ENCODE measurements at regions not wholly inside any gene's neighbourhood (a gene's known extent, or its start where the extent isn't known, plus 50 kb on each side); places are given as distances from the start of the nearest gene placed in this dataset.

- in situ Hi-C loops (cut with HindIII; ENCODE audit: low sequenced_read_pairs): no loop called here
Observed at GRCh38 chr12:124726596-124727263, 136.9 kb downstream of the SCARB1 start.

DNA sequence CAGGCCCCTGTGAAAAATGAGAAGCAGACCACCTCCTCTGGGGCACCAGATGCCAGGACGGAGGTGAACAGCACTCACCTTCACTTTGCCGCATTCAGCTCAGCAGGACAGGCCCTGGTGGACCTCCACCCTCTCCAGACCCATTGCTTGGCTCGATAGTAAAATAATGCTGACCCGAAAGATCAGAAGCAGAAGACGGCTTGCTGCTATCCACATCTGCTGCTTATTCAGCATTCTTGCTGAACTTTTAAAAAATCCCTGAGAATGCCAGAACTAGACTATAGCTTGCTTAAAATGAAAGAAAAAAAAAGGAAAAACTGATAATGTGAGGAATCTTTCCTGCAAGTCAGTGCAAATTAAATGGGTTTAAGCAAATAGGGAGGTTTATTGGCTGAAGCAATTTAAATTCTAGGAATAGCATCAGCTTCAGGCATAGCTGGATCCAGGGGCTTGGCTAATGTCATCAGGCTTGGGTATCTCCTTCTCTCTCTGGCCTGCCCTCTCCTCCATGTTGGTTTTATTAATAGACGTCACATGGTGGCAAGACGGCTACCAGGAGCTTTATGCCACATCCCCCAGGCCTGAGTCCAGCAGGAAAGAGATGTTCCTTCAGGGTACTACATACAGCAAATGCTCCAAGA, 137.9 kb downstream of the SCARB1 start:
- in situ Hi-C loops (cut with HindIII; ENCODE audit: low sequenced_read_pairs): no loop called here

DNA sequence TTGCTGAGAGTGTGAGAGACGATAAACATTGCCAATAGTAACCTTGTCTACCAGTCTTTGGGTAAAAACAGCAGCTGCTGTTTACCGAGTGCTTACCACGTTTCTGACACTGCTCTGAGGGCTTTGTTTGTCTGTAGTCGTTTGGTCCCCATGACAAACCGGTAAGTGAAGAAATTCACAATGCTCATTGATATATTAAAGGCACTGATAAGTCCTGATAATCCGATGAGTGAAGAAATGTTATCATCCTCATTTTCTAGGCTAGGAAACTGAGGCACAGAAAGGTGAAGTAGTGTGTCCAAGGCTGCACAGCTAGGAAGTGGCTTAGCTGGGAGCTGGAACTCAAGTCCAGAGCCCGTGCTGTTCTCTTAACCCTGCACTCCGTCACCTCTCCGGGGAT, 138.6 kb downstream of the SCARB1 start:
- in situ Hi-C loops (cut with HindIII; ENCODE audit: low sequenced_read_pairs): no loop called here

DNA sequence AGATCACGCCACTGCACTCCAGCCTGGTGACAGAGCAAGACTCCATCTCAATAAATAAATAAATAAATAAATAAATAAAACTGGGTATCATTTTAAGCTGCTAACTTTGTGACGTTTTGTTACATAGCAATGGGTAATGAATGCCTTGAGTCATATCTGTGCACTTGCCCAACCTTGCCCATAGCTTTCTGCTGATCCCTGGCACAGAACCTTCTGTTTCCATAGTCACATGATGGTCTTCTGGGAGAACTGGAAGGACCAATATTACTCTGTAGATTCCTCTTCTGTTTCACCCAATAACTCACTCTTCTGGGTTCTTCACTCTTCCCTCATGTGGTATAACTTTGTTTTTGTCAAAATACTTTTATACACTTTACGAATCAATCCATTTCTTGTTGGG, 140.8 kb downstream of the SCARB1 start:
- in situ Hi-C loops (cut with HindIII; ENCODE audit: low sequenced_read_pairs): no loop called here

DNA sequence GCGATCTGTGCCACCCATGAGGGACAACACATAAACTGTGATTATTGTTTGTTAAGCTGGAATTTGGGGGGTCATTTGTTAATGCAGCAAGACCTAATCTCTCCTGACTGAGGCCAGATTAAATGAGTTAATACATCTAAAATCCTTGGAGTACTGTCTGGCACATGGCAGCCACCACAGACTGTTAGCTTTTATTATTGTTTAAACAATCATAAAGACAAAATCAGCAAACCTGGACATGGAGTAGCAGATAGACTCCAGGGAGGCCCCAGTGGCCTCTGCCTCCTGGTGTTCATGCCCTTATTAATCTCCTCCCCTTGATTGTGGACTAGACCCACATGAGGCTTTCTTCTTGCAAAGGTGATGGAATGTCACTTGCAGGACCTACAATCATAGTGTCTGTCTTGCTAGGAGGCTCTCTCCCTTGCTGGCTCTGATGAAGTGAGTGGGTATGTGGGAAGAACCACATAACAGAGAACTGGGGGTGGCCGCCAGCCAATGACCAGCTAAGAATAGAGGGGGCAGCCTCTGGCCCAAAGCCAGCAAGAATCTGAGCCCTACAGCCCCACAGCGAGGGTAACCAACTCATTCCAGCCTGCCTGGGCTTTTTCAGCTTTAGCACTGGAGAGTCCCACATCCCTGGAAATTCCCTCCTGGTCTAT, 142.0 kb downstream of the SCARB1 start:
- in situ Hi-C loops (cut with HindIII; ENCODE audit: low sequenced_read_pairs): no loop called here

- in situ Hi-C loops (cut with HindIII; ENCODE audit: low sequenced_read_pairs): no loop called here
Observed at GRCh38 chr12:124720681-124721500, 142.8 kb downstream of the SCARB1 start.

DNA sequence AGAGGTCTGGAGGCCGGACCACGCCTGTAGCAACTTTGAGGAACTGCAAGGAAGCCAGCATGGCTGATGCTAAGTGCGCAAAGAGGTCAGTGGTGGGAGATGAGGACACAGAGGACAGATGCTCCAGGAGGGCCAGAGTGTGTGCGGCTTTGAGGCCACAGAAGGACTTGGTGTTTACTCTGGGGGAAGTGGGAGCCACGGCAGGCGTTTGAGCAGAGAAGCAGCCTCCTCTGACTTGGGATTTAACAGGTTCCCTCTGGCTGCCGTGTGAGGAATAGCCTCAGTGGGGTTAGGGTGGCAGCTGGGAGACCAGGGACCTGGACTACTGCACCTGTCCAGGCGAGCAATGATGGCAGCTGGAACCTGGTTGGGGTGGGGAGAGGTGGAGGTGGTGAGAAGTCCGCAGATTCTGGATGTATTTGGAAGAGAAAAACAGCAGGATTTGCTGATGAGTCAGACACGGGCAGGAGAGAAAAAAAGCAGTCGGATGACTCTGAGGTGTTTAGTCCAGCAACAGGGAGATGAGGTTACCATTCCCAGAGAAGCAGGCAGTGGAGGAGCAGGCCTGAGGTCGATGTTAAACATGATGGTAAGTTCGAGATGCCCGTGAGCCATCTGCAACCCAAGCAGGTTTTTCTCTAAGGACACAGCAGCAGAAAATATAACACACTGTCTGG, 143.5 kb downstream of the SCARB1 start:
- in situ Hi-C loops (cut with HindIII; ENCODE audit: low sequenced_read_pairs): no loop called here

DNA sequence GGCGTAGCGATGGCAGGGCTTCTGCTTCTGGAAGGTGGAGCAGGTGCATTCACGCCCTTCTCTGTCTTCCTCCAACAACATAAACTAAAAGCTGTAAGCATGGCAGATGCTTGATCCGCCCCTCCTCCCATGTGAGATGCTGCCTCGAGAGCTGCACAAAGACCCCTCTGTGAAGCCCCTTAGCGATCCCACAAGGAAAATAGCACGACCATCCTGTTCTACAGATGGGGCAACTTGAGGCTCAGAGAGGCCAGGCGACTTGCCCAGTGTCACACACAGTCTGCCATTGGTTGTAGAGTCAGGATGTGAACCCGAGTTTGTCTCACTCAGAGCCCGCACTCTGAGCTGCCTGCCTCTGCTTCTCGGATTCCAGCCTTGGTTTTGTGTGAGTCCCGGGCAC, 144.4 kb downstream of the SCARB1 start:
- in situ Hi-C loops (cut with HindIII; ENCODE audit: low sequenced_read_pairs): no loop called here

DNA sequence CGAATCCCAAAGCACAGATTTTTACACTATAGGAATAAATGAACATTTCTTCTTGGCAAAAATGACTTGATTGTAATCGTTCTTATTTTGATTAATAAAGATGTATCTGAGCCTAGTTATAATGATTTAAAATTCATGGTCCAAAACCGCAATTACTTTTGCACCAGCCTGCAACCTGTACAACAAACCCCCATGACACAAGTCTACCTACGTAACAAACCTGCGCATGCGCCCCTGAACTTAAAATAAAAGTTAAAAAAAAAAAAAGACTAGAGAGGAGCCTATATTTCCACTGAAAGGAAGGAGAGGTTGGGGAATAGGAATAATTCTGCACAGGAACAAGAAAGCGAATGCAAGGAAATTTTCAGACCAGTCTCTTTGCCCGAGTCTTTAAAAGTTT, 145.2 kb downstream of the SCARB1 start:
- in situ Hi-C loops (cut with HindIII; ENCODE audit: low sequenced_read_pairs): no loop called here

- in situ Hi-C loops (cut with HindIII; ENCODE audit: low sequenced_read_pairs): no loop called here
Observed at GRCh38 chr12:124718036-124718435, 145.6 kb downstream of the SCARB1 start.

GRCh38 chr12:124717318-124717717, 146.3 kb downstream of the SCARB1 start:
- in situ Hi-C loops (cut with HindIII; ENCODE audit: low sequenced_read_pairs): no loop called here

GRCh38 chr12:124716208-124717130, 147.2 kb downstream of the SCARB1 start:
- in situ Hi-C loops (cut with HindIII; ENCODE audit: low sequenced_read_pairs): no loop called here

DNA sequence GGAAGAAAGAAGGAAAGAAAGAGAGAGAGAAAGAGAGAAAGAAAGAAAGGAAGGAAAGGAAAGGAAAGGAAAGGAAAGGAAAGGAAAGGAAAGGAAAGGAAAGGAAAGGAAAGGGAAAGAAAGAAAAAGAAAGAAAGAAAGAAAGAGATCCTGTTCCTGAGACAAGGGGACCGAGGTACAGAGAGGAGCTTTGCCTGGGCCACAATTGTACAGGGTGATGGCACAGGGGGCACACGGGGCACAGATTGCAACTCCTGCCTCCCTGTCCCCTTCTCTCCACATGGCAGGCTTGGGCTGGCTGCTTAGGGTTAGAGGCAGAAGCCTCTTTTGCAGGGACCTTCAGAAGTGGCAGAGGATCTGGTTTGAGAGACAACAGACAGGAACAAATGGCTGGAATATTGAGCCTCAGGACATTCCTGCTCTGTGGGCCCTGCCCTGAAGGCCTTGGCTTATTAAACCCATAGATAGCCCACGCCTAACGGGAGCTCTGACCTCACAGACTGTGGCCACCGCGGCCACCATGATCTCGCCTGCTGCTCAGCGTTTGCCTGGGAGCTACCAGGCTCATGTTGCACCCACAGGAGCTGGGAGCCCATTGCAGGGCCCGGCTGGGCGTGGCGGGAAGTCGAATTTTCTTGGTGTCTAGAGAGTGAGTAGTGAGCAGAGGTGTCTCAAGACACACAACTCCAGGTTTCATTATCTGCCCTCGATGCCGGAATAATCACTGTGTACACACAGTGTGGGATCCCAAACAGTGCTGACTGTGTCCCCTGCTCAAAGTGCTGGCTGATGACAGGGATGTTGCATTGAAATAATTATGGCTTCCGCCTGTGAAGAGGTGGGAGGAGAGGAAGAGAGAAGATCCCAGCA, 147.9 kb upstream of the NCOR2 start:
- in situ Hi-C loops (cut with HindIII; ENCODE audit: low sequenced_read_pairs): no loop called here

GRCh38 chr12:124713436-124714082, 146.1 kb upstream of the NCOR2 start:
- in situ Hi-C loops (cut with HindIII; ENCODE audit: low sequenced_read_pairs): no loop called here

DNA sequence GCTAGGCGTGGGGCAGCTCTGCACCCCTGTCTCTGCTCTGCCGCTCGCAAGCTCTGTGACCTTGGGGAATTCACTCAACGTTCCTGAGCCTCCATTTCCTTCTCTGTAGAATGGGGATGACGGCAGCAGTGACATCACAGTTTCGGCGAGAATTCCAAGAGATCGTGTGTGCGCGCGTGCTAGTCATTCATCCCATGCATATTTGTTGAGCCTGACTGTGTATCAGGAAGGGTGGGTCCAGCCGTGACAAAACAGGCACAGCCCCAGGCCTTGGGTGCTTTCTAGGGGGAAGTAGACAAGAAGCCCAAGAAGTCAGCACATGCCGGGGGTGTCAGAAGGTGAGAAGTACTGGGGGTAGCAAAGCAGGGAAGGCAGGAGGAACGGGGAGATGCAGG, 145.6 kb upstream of the NCOR2 start:
- in situ Hi-C loops (cut with HindIII; ENCODE audit: low sequenced_read_pairs): no loop called here

- in situ Hi-C loops (cut with HindIII; ENCODE audit: low sequenced_read_pairs): no loop called here
Observed at GRCh38 chr12:124711344-124711743, 143.9 kb upstream of the NCOR2 start.

DNA sequence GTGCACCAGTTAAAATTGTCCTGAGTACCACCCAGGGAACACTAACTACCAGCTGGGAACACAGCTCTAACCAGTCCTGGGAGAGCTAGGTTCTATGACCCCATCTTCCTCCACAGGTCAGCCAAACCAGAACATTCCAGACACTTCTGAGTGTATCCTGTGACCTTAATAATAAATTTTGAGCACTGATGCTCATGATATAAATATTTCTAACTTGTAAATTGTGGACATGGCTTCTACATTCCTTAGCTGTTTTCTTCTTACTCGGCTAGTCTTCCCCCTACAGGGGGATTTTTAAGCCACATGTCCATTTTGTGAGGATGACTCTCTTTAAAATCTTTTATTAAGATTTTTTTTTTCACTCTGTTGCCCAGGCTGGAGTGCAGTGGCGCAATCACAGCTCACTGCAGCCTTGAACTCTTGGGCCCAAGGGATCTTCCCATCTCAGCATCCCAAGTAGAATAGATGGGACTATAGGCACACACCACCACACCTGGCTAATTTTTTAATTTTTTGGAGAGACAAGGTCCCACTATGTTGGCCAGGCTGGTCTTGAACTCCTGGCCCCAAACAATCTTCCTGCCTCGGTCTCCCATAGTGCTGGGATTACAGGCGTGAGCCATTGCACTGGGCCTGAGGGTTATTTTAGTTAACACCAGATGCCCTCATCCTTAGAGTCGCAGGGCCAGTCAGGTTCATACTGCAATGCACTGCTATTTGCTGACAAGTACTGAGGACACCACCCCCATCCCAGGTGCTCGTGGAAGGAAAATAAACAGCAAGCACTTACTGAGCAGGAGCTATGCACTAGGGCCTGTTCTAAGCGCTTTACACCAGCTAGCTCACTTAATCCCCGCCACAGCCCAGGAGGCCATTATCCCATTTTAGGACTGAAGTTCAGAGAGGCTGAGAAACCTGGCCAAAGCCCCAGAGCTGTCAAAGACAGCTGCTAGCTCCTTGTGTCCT, 142.6 kb upstream of the NCOR2 start:
- in situ Hi-C loops (cut with HindIII; ENCODE audit: low sequenced_read_pairs): no loop called here
